Liver (tissue), 8 donors: ENCODE measurements at regions not wholly inside any gene's neighbourhood (a gene's known extent, or its start where the extent isn't known, plus 50 kb on each side); places are given as distances from the start of the nearest gene placed in this dataset.

ENCODE experiments used
- DNase-seq: peaks from one replicate; pipeline ENCODE4 v3.0.0-alpha.2; 2017; ENCODE audit warnings: low spot score
- H3K27ac ChIP-seq, 2 donors: one replicate each; pipeline ENCODE4 v1.7.0; 2013; ENCODE audit warnings: inconsistent platforms in 2 of 2, low read length in 2 of 2, control low read depth in 1 of 2, low read depth in 1 of 2, mild to moderate bottlenecking in 1 of 2
- H3K27me3 ChIP-seq, 4 donors: one replicate each; pipeline versions ENCODE4 v1.6.1 to v1.7.0; 2013; ENCODE audit warnings: low read length in 3 of 4, inconsistent platforms in 1 of 4, mild to moderate bottlenecking in 1 of 4, moderate library complexity in 1 of 4; ENCODE audit not compliant: control insufficient read depth in 4 of 4, insufficient read depth in 4 of 4
- H3K36me3 ChIP-seq, 4 donors: one replicate each; pipeline versions ENCODE4 v1.6.1 to v1.7.0; 2013; ENCODE audit warnings: low read length in 3 of 4, mild to moderate bottlenecking in 3 of 4, low read depth in 1 of 4, moderate library complexity in 1 of 4; ENCODE audit not compliant: control insufficient read depth in 4 of 4, insufficient read depth in 3 of 4
- H3K4me1 ChIP-seq, 4 donors: one replicate each; pipeline versions ENCODE4 v1.6.1 to v1.7.0; 2013; ENCODE audit warnings: low read length in 3 of 4, mild to moderate bottlenecking in 3 of 4, moderate library complexity in 1 of 4; ENCODE audit not compliant: control insufficient read depth in 4 of 4, insufficient read depth in 4 of 4
- H3K4me3 ChIP-seq, 3 donors: one replicate each; pipeline versions ENCODE4 v1.6.1 to v1.7.0; 2013; ENCODE audit warnings: low read length in 3 of 3, control low read depth in 1 of 3, low read depth in 1 of 3, mild to moderate bottlenecking in 1 of 3
- H3K9ac ChIP-seq, 2 donors: one replicate each; pipeline ENCODE4 v1.7.0; 2013; ENCODE audit warnings: low read length in 2 of 2, mild to moderate bottlenecking in 2 of 2, moderate library complexity in 2 of 2, control low read depth in 1 of 2, low read depth in 1 of 2
- H3K9me3 ChIP-seq, 4 donors: one replicate each; pipeline versions ENCODE4 v1.6.1 to v1.7.0; 2013; ENCODE audit warnings: low read length in 3 of 4; ENCODE audit not compliant: control insufficient read depth in 4 of 4
- CTCF ChIP-seq: fragments of 150-350 bp; IDR thresholded peaks from 2 replicates; pipeline ENCODE4 v1.5.1; 2017; ENCODE audit warnings: improper control_type of control experiment, low read depth, low read length; ENCODE audit not compliant: missing input control
- EGR1 ChIP-seq, 2 donors: IDR thresholded peaks; 2 replicates each; pipeline ENCODE4 v1.6.1; 2016 to 2018; ENCODE audit warnings: antibody characterized with exemption in 2 of 2, low read depth in 2 of 2
- FOXA1 ChIP-seq: IDR thresholded peaks from 2 replicates; pipeline ENCODE4 v1.6.1; 2016; ENCODE audit warnings: antibody characterized with exemption
- GABPA ChIP-seq, 2 donors: IDR thresholded peaks in 1 of 2; conservative IDR thresholded peaks in 1 of 2; 2 replicates each; pipeline ENCODE4 v1.6.1; 2016; ENCODE audit warnings: antibody characterized with exemption in 2 of 2, mild to moderate bottlenecking in 1 of 2, moderate library complexity in 1 of 2
- HNF4A ChIP-seq, 2 donors: conservative IDR thresholded peaks; 2 replicates each; pipeline ENCODE4 v1.6.1; 2016; ENCODE audit warnings: antibody characterized with exemption in 2 of 2, mild to moderate bottlenecking in 2 of 2
- HNF4G ChIP-seq: IDR thresholded peaks from 2 replicates; pipeline ENCODE4 v1.6.1; 2016; ENCODE audit warnings: antibody characterized with exemption
- MAX ChIP-seq: IDR thresholded peaks from 2 replicates; pipeline ENCODE4 v1.6.1; 2016; ENCODE audit warnings: antibody characterized with exemption
- RAD21 ChIP-seq, 2 donors: IDR thresholded peaks; 2 replicates each; pipeline ENCODE4 v1.6.1; 2016; ENCODE audit warnings: antibody characterized with exemption in 2 of 2, mild to moderate bottlenecking in 2 of 2
- REST ChIP-seq: IDR thresholded peaks from 2 replicates; pipeline ENCODE4 v1.6.1; 2016; ENCODE audit warnings: antibody characterized with exemption, mild to moderate bottlenecking
- RXRA ChIP-seq, 2 donors: IDR thresholded peaks; 2 replicates each; pipeline ENCODE4 v1.6.1; 2017 to 2018; ENCODE audit warnings: antibody characterized with exemption in 2 of 2, mild to moderate bottlenecking in 1 of 2
- SP1 ChIP-seq: IDR thresholded peaks from 2 replicates; pipeline ENCODE4 v1.6.1; 2018; ENCODE audit warnings: antibody characterized with exemption, mild to moderate bottlenecking
- TAF1 ChIP-seq: conservative IDR thresholded peaks from 2 replicates; pipeline ENCODE4 v1.6.1; 2016; ENCODE audit warnings: antibody characterized with exemption, mild to moderate bottlenecking
- YY1 ChIP-seq: IDR thresholded peaks from 2 replicates; pipeline ENCODE4 v1.6.1; 2016; ENCODE audit warnings: antibody characterized with exemption, mild to moderate bottlenecking
- ZBTB33 ChIP-seq: IDR thresholded peaks from 2 replicates; pipeline ENCODE4 v1.6.1; 2016; ENCODE audit warnings: antibody characterized with exemption
- WGBS: extraction: QIAGEN DNeasy Blood & Tissue Kit; methylation state at CpG from one replicate; pipeline ENCODE4 v1.1.7; 2013; 5-methylcytosine and 5-hydroxymethylcytosine counted together
- donor health status: healthy.
- donor health status: healthy.
- donor health status: healthy.
- donor health status: healthy.
- donor health status: healthy.

GRCh38 chr11:109911488-109911887, 181.7 kb upstream of the ZC3H12C start (continued):
- TF ChIP-seq CTCF (no peak), RXRA (IDR thresholded peaks at IDR 0.05) (no peak), YY1 (no peak), MAX (no peak), FOXA1 (no peak), RAD21 (IDR thresholded peaks at IDR 0.05) (no peak)

- Histone ChIP-seq H3K9me3 (no peaks in the 10 kb centered on the region), H3K4me1 (no peaks in the 10 kb centered on the region), H3K27ac (no peak overlapping the region), H3K9ac (no peak overlapping the region), H3K4me3 (no peak overlapping the region), H3K36me3 (no peaks in the 10 kb centered on the region), H3K27me3 (no peaks in the 10 kb centered on the region)
- TF ChIP-seq HNF4G, result no peak
- no peak for TF ChIP-seq TAF1
- TF ChIP-seq FOXA1, result no peak
- TF ChIP-seq MAX, result no peak
- no peak for TF ChIP-seq CTCF
- TF ChIP-seq SP1, result no peak
- TF ChIP-seq ZBTB33, result no peak
- no peak for TF ChIP-seq REST
- no peak for TF ChIP-seq RAD21 (IDR thresholded peaks at IDR 0.05)
- TF ChIP-seq EGR1 (IDR thresholded peaks at IDR 0.05; ENCODE audit: low read depth in 2 of 2), result no peak
- TF ChIP-seq GABPA (IDR thresholded peaks at IDR 0.05 in 1 of 2, conservative IDR thresholded peaks at IDR 0.05 in 1 of 2), result no peak
- no peak for TF ChIP-seq HNF4A (conservative IDR thresholded peaks at IDR 0.05)
- no peak for DNase-seq
- WGBS, result 84% methylated on average over 4 of the region's 4 CpGs
Observed at GRCh38 chr11:109914038-109914437, 179.2 kb upstream of the ZC3H12C start.
